Tibial nerve (tissue), 4 donors: ENCODE measurements at regions not wholly inside any gene's neighbourhood (a gene's known extent, or its start where the extent isn't known, plus 50 kb on each side); places are given as distances from the start of the nearest gene placed in this dataset.
A peak's percentile ranks its signal among the peaks of the same experiment; 100 is the strongest.

ENCODE experiments used
- CTCF ChIP-seq, 5 experiments: fragments of 200-600 bp in 3 of 5; fragments of 450-650 bp in 2 of 5; sonication (generic) in 3 of 5; IDR thresholded peaks; one replicate each; pipeline ENCODE4 v1.5.1; 2016 to 2019; ENCODE audit warnings: antibody characterized with exemption in 5 of 5, mild to moderate bottlenecking in 3 of 5, moderate library complexity in 2 of 5
- EP300 ChIP-seq, 2 donors: sonication (generic); formaldehyde crosslinking; IDR thresholded peaks; one replicate each; pipeline ENCODE4 v1.6.1; 2017; ENCODE audit warnings: antibody characterized with exemption in 2 of 2, mild to moderate bottlenecking in 1 of 2
- POLR2A ChIP-seq, 2 donors: fragments of 450-650 bp; IDR thresholded peaks; one replicate each; pipeline ENCODE4 v1.6.1; 2017; ENCODE audit warnings: antibody characterized with exemption in 2 of 2, mild to moderate bottlenecking in 2 of 2, moderate library complexity in 2 of 2

GRCh38 chr15:31254431-31255175 is 72.0 kb upstream of the KLF13 start:
- peak in 1 of 5 experiments; percentile 14 for TF ChIP-seq CTCF (IDR thresholded peaks at IDR 0.05)
- no peak for TF ChIP-seq POLR2A (IDR thresholded peaks at IDR 0.05)
- peak in 1 of 2 donors; percentile 78 for TF ChIP-seq EP300 (IDR thresholded peaks at IDR 0.05)
